Stimulated activated CD8-positive, alpha-beta memory T cell treated with anti-CD3 and anti-CD28 coated beads, Interleukin-7, amount 100 ng/mL, for 48 hours (primary cell): ENCODE measurements at regions not wholly inside any gene's neighbourhood (a gene's known extent, or its start where the extent isn't known, plus 50 kb on each side); places are given as distances from the start of the nearest gene placed in this dataset.
"Not testable (repeated sequence)": the region's sequence is repeated elsewhere in the genome, so short reads cannot be mapped to it uniquely, and the experiment has no call there.

ENCODE experiments used
- DNase-seq, 2 donors: peaks; one replicate each; pipeline ENCODE4 v3.0.0-alpha.2; 2020; ENCODE audit warnings: low read depth in 1 of 2; ENCODE audit errors: extremely low read depth in 1 of 2

DNA sequence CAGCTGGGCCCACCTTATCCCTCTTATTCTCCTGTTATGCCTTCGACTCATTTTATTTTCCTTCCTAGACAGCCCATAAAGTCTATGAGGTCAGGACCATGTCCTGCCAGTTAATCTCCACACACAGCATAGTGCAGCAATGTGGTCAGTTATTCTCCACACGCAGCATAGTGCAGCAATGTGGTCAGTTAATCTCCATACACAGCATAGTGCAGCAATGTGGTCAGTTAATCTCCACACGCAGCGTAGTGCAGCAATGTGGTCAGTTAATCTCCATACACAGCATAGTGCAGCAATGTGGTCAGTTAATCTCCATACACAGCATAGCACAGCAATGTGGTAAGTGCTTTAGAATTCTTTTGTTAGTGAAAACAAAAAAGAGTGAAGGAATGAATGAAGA, 77.8 kb downstream of the TEX36 start:
- no peak for DNase-seq

- DNase-seq: no peak
Observed at GRCh38 chr10:125602825-125603224, 80.1 kb downstream of the TEX36 start.

DNA sequence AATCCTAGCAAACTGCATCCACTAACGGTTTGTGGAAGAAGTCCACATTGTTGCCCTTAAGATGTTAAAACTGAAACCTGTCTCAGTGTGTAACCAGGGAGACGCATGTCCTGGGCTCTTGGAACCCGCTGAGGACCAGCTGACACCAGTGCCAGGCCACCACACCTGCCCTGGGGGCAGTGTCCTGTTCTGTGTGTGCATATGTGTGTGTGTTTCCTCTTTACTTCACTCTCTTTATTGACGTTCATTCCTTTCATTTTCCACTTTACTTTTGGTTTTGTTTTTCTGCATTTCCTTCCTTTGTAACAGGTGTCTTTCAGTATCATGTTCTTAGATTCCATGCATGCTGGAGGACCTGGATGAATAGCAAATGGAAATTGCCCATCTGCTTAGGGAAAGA, 83.8 kb downstream of the TEX36 start:
- DNase-seq: no peak

GRCh38 chr10:125595911-125596310, 87.1 kb downstream of the TEX36 start:
- no peak for DNase-seq

GRCh38 chr10:125593644-125594043, 89.3 kb downstream of the TEX36 start:
- no peak for DNase-seq

DNA sequence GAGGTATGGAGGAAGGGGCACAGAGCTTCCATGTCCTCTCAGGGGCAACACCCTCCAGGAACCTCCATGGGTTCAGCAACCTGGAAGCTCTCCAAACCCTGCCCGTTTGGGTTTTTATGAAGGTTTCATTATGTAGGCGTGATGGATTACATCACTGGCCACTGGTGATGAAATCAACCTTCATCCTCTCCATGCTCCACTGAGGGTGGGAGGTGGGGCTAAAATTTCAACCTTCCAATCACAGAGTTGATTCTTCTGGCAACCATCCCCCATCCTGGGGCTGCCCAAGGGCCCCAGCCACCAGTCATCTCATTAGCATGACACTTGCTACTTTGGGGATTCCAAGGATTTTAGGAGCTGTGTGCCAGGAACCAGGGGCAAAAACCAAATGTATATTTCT, 90.1 kb downstream of the TEX36 start:
- DNase-seq: no peak

- DNase-seq: no peak
Observed at GRCh38 chr10:125591886-125592285, 91.1 kb downstream of the TEX36 start.

- DNase-seq: not testable (repeated sequence)
Observed at GRCh38 chr10:125588738-125589137, 94.2 kb downstream of the TEX36 start.

DNA sequence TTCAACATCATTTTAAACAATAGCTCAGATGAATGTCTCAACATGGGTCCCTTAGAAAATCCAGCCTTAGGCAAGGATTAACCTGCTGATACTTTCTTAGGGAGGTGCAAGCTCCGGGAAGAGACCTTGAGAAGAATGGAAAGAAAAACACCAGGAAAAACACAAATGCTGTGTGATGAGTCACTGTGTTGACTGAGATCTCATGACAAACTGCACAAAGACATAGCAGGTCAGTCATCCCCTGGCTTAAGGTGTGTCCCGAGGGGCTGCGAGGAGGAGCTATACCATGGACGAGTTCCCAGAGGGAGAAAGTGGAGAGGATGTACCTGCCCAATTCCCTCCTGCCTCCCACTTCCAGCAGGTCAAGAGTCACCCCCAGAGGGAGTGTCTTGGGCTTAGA, 98.0 kb downstream of the TEX36 start:
- no peak for DNase-seq

- no peak for DNase-seq
Observed at GRCh38 chr10:125578658-125579315, 104.2 kb downstream of the TEX36 start.

- no peak for DNase-seq
Observed at GRCh38 chr10:125575843-125576242, 107.1 kb downstream of the TEX36 start.

GRCh38 chr10:125568156-125568555, 114.8 kb downstream of the TEX36 start:
- no peak for DNase-seq

DNA sequence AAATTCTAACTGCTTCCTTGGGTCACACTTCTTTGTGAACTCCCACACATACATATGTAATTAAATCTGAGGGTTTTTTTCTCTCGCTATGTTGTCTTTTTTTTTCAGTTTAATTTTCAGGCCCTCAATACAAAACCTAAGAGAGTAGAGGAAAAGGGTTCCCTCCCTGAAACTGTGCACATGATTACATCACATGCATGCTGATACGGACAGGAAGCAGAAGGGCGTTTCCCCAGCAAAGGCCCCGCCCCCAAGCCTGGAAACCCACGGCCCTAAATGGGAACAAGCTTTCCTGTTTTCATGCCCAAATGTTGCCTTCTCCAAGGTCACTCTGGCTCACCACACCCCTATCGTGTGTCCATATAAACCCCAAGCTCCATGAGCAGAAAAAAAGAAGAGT, 115.4 kb downstream of the TEX36 start:
- no peak for DNase-seq

GRCh38 chr10:125565046-125565445, 117.9 kb downstream of the TEX36 start:
- no peak for DNase-seq

DNA sequence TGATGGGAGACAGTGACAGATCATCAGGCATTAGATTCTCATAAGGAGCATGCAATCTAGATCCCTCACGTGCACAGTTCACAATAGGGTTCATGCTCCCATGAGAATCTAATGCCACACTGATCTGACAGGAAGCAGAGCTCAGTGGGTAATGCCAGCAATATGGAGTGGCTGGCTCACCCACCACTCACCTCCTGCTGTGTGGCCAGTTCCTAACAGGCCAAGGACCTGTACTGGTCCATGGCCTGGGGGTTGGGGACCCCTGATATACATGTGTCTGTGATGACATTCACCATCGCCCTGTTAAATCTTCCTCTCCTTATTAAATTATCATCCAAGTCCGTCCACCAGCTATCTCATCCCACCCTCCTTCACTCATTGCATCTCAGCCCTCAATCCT, 118.4 kb downstream of the TEX36 start:
- no peak for DNase-seq

- no peak for DNase-seq
Observed at GRCh38 chr10:125562737-125563136, 120.2 kb downstream of the TEX36 start.

- DNase-seq: no peak
Observed at GRCh38 chr10:125560947-125561346, 122.0 kb downstream of the TEX36 start.

- no peak for DNase-seq
Observed at GRCh38 chr10:125559210-125559609, 123.8 kb downstream of the TEX36 start.

DNA sequence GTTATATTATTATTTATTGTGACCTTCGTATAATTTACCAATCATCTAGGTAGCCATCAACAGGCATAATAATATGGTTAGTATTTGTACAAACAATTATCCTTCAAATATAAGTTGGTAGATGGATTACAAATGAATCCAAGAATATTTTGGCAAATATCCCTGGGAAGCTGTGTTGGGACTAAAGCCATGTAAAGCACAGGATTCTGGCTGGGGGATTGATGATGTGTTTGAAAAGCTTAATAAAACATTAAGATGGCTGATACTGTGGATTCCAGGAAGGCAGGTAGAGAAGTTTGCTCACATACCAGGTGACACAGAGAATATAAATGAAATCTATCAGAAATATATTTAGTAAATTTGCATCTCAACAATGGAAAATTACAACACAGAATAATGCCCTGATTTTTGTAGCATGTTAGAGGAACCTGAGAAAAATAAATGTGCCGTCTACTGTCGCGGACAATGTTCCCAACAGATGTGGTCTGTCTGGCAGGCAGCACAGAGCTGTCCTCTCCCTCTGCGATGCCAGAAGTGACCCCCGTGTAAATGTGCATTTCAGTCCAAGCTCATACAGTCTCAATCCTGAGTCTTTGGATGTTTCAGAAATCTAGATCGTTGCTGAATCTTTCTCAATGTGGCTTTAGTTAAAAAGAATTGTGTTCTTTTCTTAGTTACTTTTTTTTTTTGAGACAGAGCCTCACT, 125.0 kb downstream of the TEX36 start:
- no peak for DNase-seq

- no peak for DNase-seq
Observed at GRCh38 chr10:125557311-125557710, 125.7 kb downstream of the TEX36 start.

- no peak for DNase-seq
Observed at GRCh38 chr10:125556882-125557281, 126.1 kb downstream of the TEX36 start.

GRCh38 chr10:125555743-125556142, 127.2 kb downstream of the TEX36 start:
- DNase-seq: no peak

- DNase-seq: no peak
Observed at GRCh38 chr10:125555267-125555666, 127.7 kb downstream of the TEX36 start.
